K562 (cell line): ENCODE measurements at regions not wholly inside any gene's neighbourhood (a gene's known extent, or its start where the extent isn't known, plus 50 kb on each side); places are given as distances from the start of the nearest gene placed in this dataset.

Experiments used
- ATAC-seq: fragments of 200-7000 bp; cut with Tn5 transposase; 3 replicates; pipeline ENCODE4 v1.9.1; 2020; ENCODE audit warnings: moderate library complexity
- BruUV-seq: library from RNA; stranded (reverse); fragments of 400-500 nt; replicated peaks from 2 replicates; lab custom pipeline; 2021; lab: Mats Ljungman, UMichigan
- CTCF ChIA-PET: fragments of 300-600 bp; formaldehyde crosslinking; extraction: SDS; loops from one replicate; lab custom pipeline; 2021; ENCODE audit warnings: low intra/inter-chr PET ratio; lab: Yijun Ruan, JAX
- POLR2A ChIA-PET: fragments of 300-600, 350-650 bp; sonication (Branson Sonifier 250); formaldehyde crosslinking; extraction: SDS; loops from one replicate; lab custom pipeline; 2021; ENCODE audit warnings: antibody characterized with exemption, inconsistent platforms; lab: Yijun Ruan, JAX
- DNase-seq, 4 experiments: peaks; one replicate each; pipeline versions ENCODE4 v3.0.0 to v3.0.0-alpha.2; 2011 to 2018; ENCODE audit warnings: low spot score in 3 of 4, mixed read lengths in 3 of 4; ENCODE audit errors: extremely low read depth in 1 of 4
- FAIRE-seq: peaks from 2 replicates; lab custom pipeline; 2011; peaks lifted over from hg19 to GRCh38; lab: Jason Lieb, UNC
- H2AFZ ChIP-seq: 2 replicates; pipeline ENCODE4 v1.6.0; 2011; ENCODE audit warnings: low read depth, low read length, control low read depth, inconsistent platforms
- H3K27ac ChIP-seq: fragments of 200-600 bp; 3 replicates; pipeline ENCODE4 v1.8.0; 2011; ENCODE audit warnings: low read depth, mild to moderate bottlenecking, control low read depth, inconsistent platforms, low read length, moderate library complexity, mixed read lengths; ENCODE audit errors: extremely low read depth
- H3K27me3 ChIP-seq, 2 experiments: fragments of 300-600 bp in 1 of 2; 2 replicates in 1 of 2; 3 replicates in 1 of 2; pipeline versions ENCODE4 v1.6.0 to v1.8.0; 2011; ENCODE audit warnings: inconsistent platforms in 2 of 2, low read length in 2 of 2, mild to moderate bottlenecking in 1 of 2, mixed read lengths in 1 of 2, moderate library complexity in 1 of 2; ENCODE audit not compliant: control insufficient read depth in 2 of 2, insufficient read depth in 2 of 2
- H3K36me3 ChIP-seq: fragments of 300-600 bp; 3 replicates; pipeline ENCODE4 v1.8.0; 2011; ENCODE audit warnings: mild to moderate bottlenecking, low read length, inconsistent platforms; ENCODE audit not compliant: control insufficient read depth, insufficient read depth
- H3K4me1 ChIP-seq, 2 experiments: fragments of 200-600 bp in 1 of 2; replicated peaks in 1 of 2; 2 replicates in 1 of 2; 3 replicates in 1 of 2; pipeline versions ENCODE4 v1.5.1 to v1.8.0; 2011; ENCODE audit warnings: inconsistent platforms in 2 of 2, low read length in 2 of 2, mild to moderate bottlenecking in 1 of 2, mixed read lengths in 1 of 2, moderate library complexity in 1 of 2; ENCODE audit not compliant: control insufficient read depth in 2 of 2, insufficient read depth in 2 of 2
- H3K4me2 ChIP-seq: 2 replicates; pipeline ENCODE4 v1.6.1; 2011; ENCODE audit warnings: low read length, control low read depth, inconsistent platforms, mixed read lengths; ENCODE audit not compliant: insufficient read depth
- H3K4me3 ChIP-seq: fragments of 200-600 bp; sonication (generic), shearing (Covaris generic); 2 replicates; pipeline ENCODE4 v1.5.1; 2016; ENCODE audit warnings: control low read depth, inconsistent platforms
- H3K79me2 ChIP-seq: fragments of 200-600 bp; 3 replicates; pipeline ENCODE4 v1.8.0; 2011; ENCODE audit warnings: low read length, inconsistent platforms; ENCODE audit not compliant: control insufficient read depth, insufficient read depth
- H3K9ac ChIP-seq, 2 experiments: 2 replicates each; pipeline versions ENCODE4 v1.6.0 to v1.6.1; 2011; ENCODE audit warnings: low read depth in 2 of 2, low read length in 2 of 2, control low read depth in 1 of 2, inconsistent platforms in 1 of 2, mild to moderate bottlenecking in 1 of 2, mixed read lengths in 1 of 2; ENCODE audit not compliant: insufficient read depth in 1 of 2
- H3K9me1 ChIP-seq: one replicate; pipeline ENCODE4 v1.6.0; 2011; ENCODE audit warnings: inconsistent platforms, mild to moderate bottlenecking, low read length, moderate library complexity; ENCODE audit not compliant: control insufficient read depth, insufficient read depth
- H3K9me3 ChIP-seq: replicated peaks from 2 replicates; pipeline ENCODE4 v1.5.1; 2011; ENCODE audit warnings: low read depth, low read length, inconsistent platforms; ENCODE audit not compliant: control insufficient read depth, insufficient read depth
- H4K20me1 ChIP-seq: replicated peaks from 2 replicates; pipeline ENCODE4 v1.6.1; 2011; ENCODE audit warnings: low read length, inconsistent platforms, mixed read lengths; ENCODE audit not compliant: control insufficient read depth, insufficient read depth
- AFF1 ChIP-seq, 2 experiments: fragments of 450-650 bp; IDR thresholded peaks; 2 replicates each; pipeline ENCODE4 v1.6.1; 2018; ENCODE audit warnings: mild to moderate bottlenecking in 2 of 2, low read depth in 1 of 2; ENCODE audit not compliant: partially characterized antibody in 2 of 2
- ATF1 ChIP-seq, 2 experiments: fragments of 450-650 bp in 1 of 2; IDR thresholded peaks; 2 replicates each; pipeline ENCODE4 v1.6.1; 2016; ENCODE audit warnings: missing compliant biosample characterization in 1 of 2, missing genetic modification characterization in 1 of 2
- CCAR2 ChIP-seq: fragments of 200-400 bp; formaldehyde crosslinking; IDR thresholded peaks from 2 replicates; pipeline ENCODE4 v1.6.1; 2017; ENCODE audit warnings: mild to moderate bottlenecking, low read depth, low read length
- HDAC1 ChIP-seq, 2 experiments: fragments of 450-650 bp; IDR thresholded peaks; 2 replicates each; pipeline ENCODE4 v1.6.1; 2016 to 2017; ENCODE audit warnings: inconsistent platforms in 1 of 2, mild to moderate bottlenecking in 1 of 2, moderate library complexity in 1 of 2
- HDAC6 ChIP-seq: IDR thresholded peaks from 2 replicates; pipeline ENCODE4 v1.6.1; 2012; ENCODE audit warnings: low read depth, mild to moderate bottlenecking, control low read depth, inconsistent platforms, low read length, moderate library complexity
- HDAC8 ChIP-seq: fragments of 450-650 bp; IDR thresholded peaks from 2 replicates; pipeline ENCODE4 v1.6.1; 2016; ENCODE audit warnings: mild to moderate bottlenecking, missing genetic modification characterization, moderate library complexity, missing compliant biosample characterization
- PHF8 ChIP-seq: fragments of 200-600 bp; sonication (generic); IDR thresholded peaks from 2 replicates; pipeline ENCODE4 v1.6.1; 2012; ENCODE audit warnings: mixed run types, mild to moderate bottlenecking, inconsistent platforms, low read length, moderate library complexity, borderline replicate concordance
- PTRF ChIP-seq: fragments of 450-650 bp; IDR thresholded peaks from 2 replicates; pipeline ENCODE4 v1.6.1; 2016; ENCODE audit warnings: mild to moderate bottlenecking, missing genetic modification characterization, missing compliant biosample characterization
- SAFB ChIP-seq: fragments of 200-400 bp; formaldehyde crosslinking; IDR thresholded peaks from 2 replicates; pipeline ENCODE4 v1.6.1; 2017; ENCODE audit warnings: low read depth, low read length, borderline replicate concordance
- SNRNP70 ChIP-seq: fragments of 200-400 bp; formaldehyde crosslinking; optimal IDR thresholded peaks from 2 replicates; pipeline ENCODE3; 2017; ENCODE audit warnings: low read depth, low read length
- TSHZ1 ChIP-seq: fragments of 250-450 bp; sonication (Bioruptor Pico); IDR thresholded peaks from 2 replicates; pipeline ENCODE4 v1.4.0; 2020; ENCODE audit warnings: mild to moderate bottlenecking, moderate library complexity
- ZFP30 ChIP-seq: fragments of 250-450 bp; sonication (Bioruptor Pico); IDR thresholded peaks from 2 replicates; pipeline ENCODE4 v1.8.0; 2022; ENCODE audit warnings: moderate library complexity, mild to moderate bottlenecking, inconsistent platforms, borderline replicate concordance
- ZNF740 ChIP-seq, 3 experiments: fragments of 200-800 bp in 1 of 3; sonication (Bioruptor generic) in 1 of 3; sonication (generic) in 1 of 3; formaldehyde crosslinking in 1 of 3; IDR thresholded peaks; 2 replicates each; pipeline versions ENCODE4 v1.6.1 to v1.8.0; 2016 to 2022; ENCODE audit warnings: mild to moderate bottlenecking in 2 of 3, missing compliant biosample characterization in 2 of 3, missing genetic modification characterization in 2 of 3, missing genetic modification reagents in 1 of 3
- WGBS: fragments of 100-300 bp; shearing (Covaris generic); methylation state at CpG from one replicate; pipeline ENCODE4 v1.1.6; 2016; ENCODE audit warnings: low coverage, mixed read lengths; ENCODE audit not compliant: insufficient coverage; ENCODE audit errors: missing lambda C conversion rate; 5-methylcytosine and 5-hydroxymethylcytosine counted together
- in situ Hi-C: fragments of 300-500 bp; cut with MboI; formaldehyde crosslinking; loops from 4 replicates; pipeline ENCODE4 v1.15.0; 2018; ENCODE audit warnings: inconsistent platforms, mixed read lengths
- intact Hi-C: fragments of 100-400 bp; cut with micrococcal nuclease; formaldehyde crosslinking; loops from 2 replicates; pipeline ENCODE4 v1.14.2; 2022

GRCh38 chr6:92608751-92609150 lies 810.6 kb downstream of the EPHA7 start:
- WGBS: 0% methylated on average over 5 of the region's 5 CpGs
- no peak for DNase-seq
- intact Hi-C loops (no loop called here), in situ Hi-C loops (no loop called here)
- no peaks in the 10 kb centered on the region for H4K20me1 ChIP-seq
- no peak overlapping the region for H3K27ac ChIP-seq
- no peak for ATAC-seq
- no peaks in the 10 kb centered on the region for H3K27me3 ChIP-seq
- POLR2A ChIA-PET: no interaction called here
- no TSS peak for BruUV-seq
- 0 out of 2 replicates have a peak, but pooled peaks cover 1% of the 10 kb centered on the region for H3K9me3 ChIP-seq
- H3K4me2 ChIP-seq: no peak overlapping the region
- CTCF ChIA-PET: no interaction called here
- no peak for FAIRE-seq
- H3K9me1 ChIP-seq: no peaks in the 10 kb centered on the region
- no peak overlapping the region for H3K9ac ChIP-seq
- H3K79me2 ChIP-seq: no peaks in the 10 kb centered on the region
- no peak overlapping the region for H2AFZ ChIP-seq
- no peaks in the 10 kb centered on the region for H3K4me1 ChIP-seq
- no peaks in the 10 kb centered on the region for H3K36me3 ChIP-seq
- no peak overlapping the region for H3K4me3 ChIP-seq
- TF ChIP-seq HDAC8 (tag) (no peak), HDAC1 (IDR thresholded peaks at IDR 0.05) (no peak), TSHZ1 (CRISPR knock-in tag) (no peak), ATF1 (CRISPR knock-in tag; IDR thresholded peaks at IDR 0.05) (no peak), ATF1 (tag; IDR thresholded peaks at IDR 0.05) (no peak), ZFP30 (CRISPR knock-in tag) (no peak), SNRNP70 (no peak), PHF8 (no peak), AFF1 (IDR thresholded peaks at IDR 0.05; ENCODE audit: low read depth in 1 of 2, partially characterized antibody in 2 of 2) (no peak), PTRF (no peak), SAFB (no peak), CCAR2 (no peak), ZNF740 (CRISPR knock-in tag; IDR thresholded peaks at IDR 0.05) (no peak), ZNF740 (tag; IDR thresholded peaks at IDR 0.05) (no peak), HDAC6 (no peak)
